Neural cell (in vitro differentiated cells): ENCODE measurements at regions not wholly inside any gene's neighbourhood (a gene's known extent, or its start where the extent isn't known, plus 50 kb on each side); places are given as distances from the start of the nearest gene placed in this dataset.

Source experiments
- H2AFZ ChIP-seq: fragments of 200-600, 300-800 bp; sonication (generic), shearing (Covaris generic); 2 replicates; pipeline ENCODE4 v1.6.0; 2014; ENCODE audit warnings: low read depth, mild to moderate bottlenecking, antibody characterized with exemption, low read length, moderate library complexity
- H3F3A ChIP-seq: fragments of 200-600 bp; shearing (Covaris generic); 2 replicates; pipeline ENCODE4 v1.6.1; 2016; ENCODE audit warnings: mild to moderate bottlenecking, moderate library complexity, mixed read lengths, antibody characterized with exemption, low read length; ENCODE audit not compliant: insufficient read depth, poor library complexity, severe bottlenecking
- H3K27ac ChIP-seq: fragments of 200-600, 300-800 bp; sonication (generic), shearing (Covaris generic); 2 replicates; pipeline ENCODE4 v1.5.1; 2014; ENCODE audit warnings: mild to moderate bottlenecking, low read length, moderate library complexity
- H3K27me3 ChIP-seq: fragments of 300-800, 200-600 bp; sonication (generic), shearing (Covaris generic); 2 replicates; pipeline ENCODE4 v1.6.0; 2014; ENCODE audit warnings: mild to moderate bottlenecking, low read depth, low read length, moderate library complexity; ENCODE audit not compliant: insufficient read depth
- H3K36me3 ChIP-seq: fragments of 300-800, 200-600 bp; sonication (generic), shearing (Covaris generic); 2 replicates; pipeline ENCODE4 v1.5.1; 2014; ENCODE audit warnings: mild to moderate bottlenecking, antibody characterized with exemption, low read length, moderate library complexity; ENCODE audit not compliant: insufficient read depth
- H3K4me2 ChIP-seq: fragments of 300-800, 200-600 bp; sonication (generic), shearing (Covaris generic); 2 replicates; pipeline ENCODE4 v1.6.0; 2014; ENCODE audit warnings: mild to moderate bottlenecking, low read length
- H3K4me3 ChIP-seq: fragments of 300-800, 200-600 bp; sonication (generic), shearing (Covaris generic); 2 replicates; pipeline ENCODE4 v1.5.1; 2014; ENCODE audit warnings: mild to moderate bottlenecking, low read length, moderate library complexity
- H3K79me2 ChIP-seq: fragments of 200-600 bp; shearing (Covaris generic); replicated peaks from 2 replicates; pipeline ENCODE4 v1.6.0; 2014; ENCODE audit warnings: mild to moderate bottlenecking, low read length, moderate library complexity; ENCODE audit not compliant: insufficient read depth
- H3K9ac ChIP-seq: fragments of 300-800, 200-600 bp; sonication (generic), shearing (Covaris generic); 2 replicates; pipeline ENCODE4 v1.6.1; 2016; ENCODE audit warnings: mild to moderate bottlenecking, low read length, mixed read lengths
- H3K9me2 ChIP-seq: fragments of 200-600 bp; shearing (Covaris generic); 2 replicates; pipeline ENCODE4 v1.6.1; 2016; ENCODE audit warnings: mild to moderate bottlenecking, low read length, mixed read lengths; ENCODE audit not compliant: insufficient read depth
- H3K9me3 ChIP-seq: fragments of 200-600, 300-800 bp; sonication (generic), shearing (Covaris generic); 2 replicates; pipeline ENCODE4 v1.6.1; 2016; ENCODE audit warnings: mild to moderate bottlenecking, mixed run types, low read length, moderate library complexity, mixed read lengths
- H4K20me1 ChIP-seq: fragments of 200-600 bp; shearing (Covaris generic); 2 replicates; pipeline ENCODE4 v1.6.1; 2016; ENCODE audit warnings: mild to moderate bottlenecking, mixed run types; ENCODE audit not compliant: insufficient read depth
- EZH2 ChIP-seq: fragments of 200-600, 300-800 bp; shearing (Covaris generic), sonication (generic); IDR thresholded peaks from 2 replicates; pipeline ENCODE4 v1.6.1; 2014; ENCODE audit warnings: antibody characterized with exemption, low read length, borderline replicate concordance, mild to moderate bottlenecking; ENCODE audit not compliant: insufficient read depth, poor library complexity, severe bottlenecking
- POLR2AphosphoS5 ChIP-seq: IDR thresholded peaks from 2 replicates; pipeline ENCODE4 v1.6.1; 2012
- RAD21 ChIP-seq: fragments of 450-650 bp; conservative IDR thresholded peaks from 2 replicates; pipeline ENCODE4 v1.6.1; 2014; ENCODE audit warnings: antibody characterized with exemption, mild to moderate bottlenecking, moderate library complexity
- SMC3 ChIP-seq: fragments of 450-650 bp; conservative IDR thresholded peaks from 2 replicates; pipeline ENCODE4 v1.6.1; 2014; ENCODE audit warnings: antibody characterized with exemption, mild to moderate bottlenecking, moderate library complexity; ENCODE audit not compliant: poor library complexity
- TF ChIP-seq, protein P1 (sequence below): IDR thresholded peaks from 2 replicates; pipeline ENCODE4 v1.6.1; 2012; ENCODE audit warnings: borderline replicate concordance
- TF ChIP-seq, protein P2 (sequence below): fragments of 450-650 bp; IDR thresholded peaks from 2 replicates; pipeline ENCODE4 v1.5.1; 2014; ENCODE audit warnings: antibody characterized with exemption, mild to moderate bottlenecking, moderate library complexity; ENCODE audit not compliant: poor library complexity, severe bottlenecking

DNA sequence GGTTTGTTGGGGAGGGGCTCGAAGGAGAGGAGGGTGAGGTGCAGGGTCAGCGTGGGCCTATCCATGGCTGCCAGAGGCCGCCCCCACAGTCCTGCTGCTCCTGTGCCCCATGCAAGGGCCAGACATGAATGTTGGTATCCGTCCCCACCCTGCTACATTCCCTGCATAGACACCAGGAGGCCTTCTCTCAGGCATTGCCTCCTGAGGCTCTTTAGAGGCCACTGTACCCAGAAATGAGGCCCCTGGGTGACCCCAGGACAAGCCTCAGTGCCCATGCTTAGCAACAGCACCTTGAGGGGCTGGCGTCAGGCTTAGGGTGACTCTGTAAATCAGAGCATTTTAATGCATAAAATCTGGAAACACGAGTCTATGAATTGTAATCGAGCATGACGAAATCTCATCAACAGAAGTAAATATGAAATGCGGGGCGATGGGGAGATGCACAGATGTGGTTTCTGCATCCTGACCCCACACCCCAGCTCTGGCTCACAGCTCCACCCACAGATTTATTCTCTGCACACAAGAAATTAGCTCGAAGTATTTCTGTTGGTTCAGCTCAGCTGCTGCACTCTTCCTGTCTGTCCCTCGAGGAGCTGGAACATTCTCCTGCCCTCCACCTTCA is 124.0 kb upstream of the CSF3R start:
- H3K27me3 ChIP-seq, result no peaks in the 10 kb centered on the region
- no peak overlapping the region for H3K4me3 ChIP-seq
- no peak overlapping the region for H3K27ac ChIP-seq
- H4K20me1 ChIP-seq, result no peaks in the 10 kb centered on the region
- H3K36me3 ChIP-seq, result no peaks in the 10 kb centered on the region
- no peak overlapping the region for H3K4me2 ChIP-seq
- H3F3A ChIP-seq, result no peaks in the 10 kb centered on the region
- H3K79me2 ChIP-seq, result no peaks in the 10 kb centered on the region
- H3K9me2 ChIP-seq, result no peaks in the 10 kb centered on the region
- TF ChIP-seq POLR2AphosphoS5, result no peak
- no peak for TF ChIP-seq EZH2
- no peak for TF ChIP-seq SMC3
- no peak overlapping the region for H3K9ac ChIP-seq
- no peak overlapping the region for H2AFZ ChIP-seq
- no peaks in the 10 kb centered on the region for H3K9me3 ChIP-seq

DNA sequence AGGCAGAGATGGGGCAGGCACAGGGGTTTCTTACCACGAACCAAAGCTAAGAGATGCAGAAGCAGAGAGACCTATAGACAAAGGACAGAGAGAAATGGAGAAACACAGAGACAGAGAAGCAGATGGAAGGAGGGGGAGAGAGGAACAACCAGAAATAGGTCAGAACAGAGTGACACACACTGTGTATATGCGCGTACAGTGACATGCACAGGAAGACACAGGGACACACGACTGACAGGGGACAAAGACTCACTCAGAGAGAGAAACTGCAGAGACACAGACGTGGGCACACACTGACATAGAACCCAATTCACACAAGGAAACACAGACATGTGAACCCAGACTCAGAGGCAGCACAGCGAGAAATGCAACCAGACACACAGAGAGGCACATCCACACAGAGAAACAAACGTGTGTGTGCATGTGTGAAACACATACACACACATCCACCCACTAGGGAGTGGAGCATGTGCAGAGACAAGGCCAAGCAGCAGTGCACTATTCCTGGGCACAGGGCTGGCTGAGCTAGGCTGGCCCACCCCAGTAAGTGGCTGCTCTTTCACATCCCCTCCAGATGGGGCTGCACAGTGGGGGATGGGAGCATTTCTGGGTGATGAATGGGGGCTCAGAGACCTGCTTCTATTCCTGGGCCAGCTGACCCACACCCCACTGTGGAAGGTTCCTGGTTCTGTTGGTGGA is 123.4 kb upstream of the CSF3R start:
- no peak overlapping the region for H2AFZ ChIP-seq
- H3K9me2 ChIP-seq, result no peaks in the 10 kb centered on the region
- H3K27me3 ChIP-seq, result no peaks in the 10 kb centered on the region
- H3K9ac ChIP-seq, result no peak overlapping the region
- no peak overlapping the region for H3K4me3 ChIP-seq
- no peaks in the 10 kb centered on the region for H3K79me2 ChIP-seq
- H3F3A ChIP-seq, result no peaks in the 10 kb centered on the region
- no peaks in the 10 kb centered on the region for H3K36me3 ChIP-seq
- no peak overlapping the region for H3K4me2 ChIP-seq
- TF ChIP-seq, protein P1, sequence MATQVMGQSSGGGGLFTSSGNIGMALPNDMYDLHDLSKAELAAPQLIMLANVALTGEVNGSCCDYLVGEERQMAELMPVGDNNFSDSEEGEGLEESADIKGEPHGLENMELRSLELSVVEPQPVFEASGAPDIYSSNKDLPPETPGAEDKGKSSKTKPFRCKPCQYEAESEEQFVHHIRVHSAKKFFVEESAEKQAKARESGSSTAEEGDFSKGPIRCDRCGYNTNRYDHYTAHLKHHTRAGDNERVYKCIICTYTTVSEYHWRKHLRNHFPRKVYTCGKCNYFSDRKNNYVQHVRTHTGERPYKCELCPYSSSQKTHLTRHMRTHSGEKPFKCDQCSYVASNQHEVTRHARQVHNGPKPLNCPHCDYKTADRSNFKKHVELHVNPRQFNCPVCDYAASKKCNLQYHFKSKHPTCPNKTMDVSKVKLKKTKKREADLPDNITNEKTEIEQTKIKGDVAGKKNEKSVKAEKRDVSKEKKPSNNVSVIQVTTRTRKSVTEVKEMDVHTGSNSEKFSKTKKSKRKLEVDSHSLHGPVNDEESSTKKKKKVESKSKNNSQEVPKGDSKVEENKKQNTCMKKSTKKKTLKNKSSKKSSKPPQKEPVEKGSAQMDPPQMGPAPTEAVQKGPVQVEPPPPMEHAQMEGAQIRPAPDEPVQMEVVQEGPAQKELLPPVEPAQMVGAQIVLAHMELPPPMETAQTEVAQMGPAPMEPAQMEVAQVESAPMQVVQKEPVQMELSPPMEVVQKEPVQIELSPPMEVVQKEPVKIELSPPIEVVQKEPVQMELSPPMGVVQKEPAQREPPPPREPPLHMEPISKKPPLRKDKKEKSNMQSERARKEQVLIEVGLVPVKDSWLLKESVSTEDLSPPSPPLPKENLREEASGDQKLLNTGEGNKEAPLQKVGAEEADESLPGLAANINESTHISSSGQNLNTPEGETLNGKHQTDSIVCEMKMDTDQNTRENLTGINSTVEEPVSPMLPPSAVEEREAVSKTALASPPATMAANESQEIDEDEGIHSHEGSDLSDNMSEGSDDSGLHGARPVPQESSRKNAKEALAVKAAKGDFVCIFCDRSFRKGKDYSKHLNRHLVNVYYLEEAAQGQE, result no peak
- TF ChIP-seq POLR2AphosphoS5, result no peak
- no peak overlapping the region for H3K27ac ChIP-seq
- H3K9me3 ChIP-seq, result no peaks in the 10 kb centered on the region
- H4K20me1 ChIP-seq, result no peaks in the 10 kb centered on the region

DNA sequence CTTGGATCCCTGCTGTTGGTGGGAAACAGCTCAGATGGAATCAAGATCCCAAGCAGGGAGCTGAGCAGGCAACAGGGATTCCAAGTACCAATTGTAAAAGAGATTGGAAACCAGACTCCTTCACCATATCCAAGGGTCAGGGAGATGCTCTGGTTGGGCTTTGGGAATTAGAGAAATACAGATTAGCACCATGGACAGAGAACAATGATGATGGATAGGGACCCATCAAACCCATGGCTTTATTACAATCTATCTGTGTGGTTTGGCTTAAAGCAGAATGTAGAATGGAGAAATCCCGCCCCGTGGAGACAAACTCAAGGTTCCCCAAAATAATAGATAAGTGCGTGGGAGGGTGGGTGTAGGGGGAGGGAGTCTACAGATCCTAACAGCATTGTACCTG is 120.7 kb upstream of the CSF3R start:
- Histone ChIP-seq H3K9ac (no peak overlapping the region), H3K79me2 (no peaks in the 10 kb centered on the region), H2AFZ (no peak overlapping the region), H3F3A (no peaks in the 10 kb centered on the region), H3K9me2 (no peaks in the 10 kb centered on the region), H3K27me3 (no peaks in the 10 kb centered on the region), H3K9me3 (no peaks in the 10 kb centered on the region), H3K4me3 (no peak overlapping the region), H4K20me1 (no peaks in the 10 kb centered on the region), H3K27ac (no peak overlapping the region), H3K36me3 (no peaks in the 10 kb centered on the region), H3K4me2 (no peak overlapping the region)
- TF ChIP-seq POLR2AphosphoS5, result no peak
- no peak for TF ChIP-seq RAD21
- TF ChIP-seq, protein P1, result no peak
- TF ChIP-seq, protein P2, sequence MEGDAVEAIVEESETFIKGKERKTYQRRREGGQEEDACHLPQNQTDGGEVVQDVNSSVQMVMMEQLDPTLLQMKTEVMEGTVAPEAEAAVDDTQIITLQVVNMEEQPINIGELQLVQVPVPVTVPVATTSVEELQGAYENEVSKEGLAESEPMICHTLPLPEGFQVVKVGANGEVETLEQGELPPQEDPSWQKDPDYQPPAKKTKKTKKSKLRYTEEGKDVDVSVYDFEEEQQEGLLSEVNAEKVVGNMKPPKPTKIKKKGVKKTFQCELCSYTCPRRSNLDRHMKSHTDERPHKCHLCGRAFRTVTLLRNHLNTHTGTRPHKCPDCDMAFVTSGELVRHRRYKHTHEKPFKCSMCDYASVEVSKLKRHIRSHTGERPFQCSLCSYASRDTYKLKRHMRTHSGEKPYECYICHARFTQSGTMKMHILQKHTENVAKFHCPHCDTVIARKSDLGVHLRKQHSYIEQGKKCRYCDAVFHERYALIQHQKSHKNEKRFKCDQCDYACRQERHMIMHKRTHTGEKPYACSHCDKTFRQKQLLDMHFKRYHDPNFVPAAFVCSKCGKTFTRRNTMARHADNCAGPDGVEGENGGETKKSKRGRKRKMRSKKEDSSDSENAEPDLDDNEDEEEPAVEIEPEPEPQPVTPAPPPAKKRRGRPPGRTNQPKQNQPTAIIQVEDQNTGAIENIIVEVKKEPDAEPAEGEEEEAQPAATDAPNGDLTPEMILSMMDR, result no peak
